C1 segment of cervical spinal cord (tissue), 14 donors: ENCODE measurements at regions not wholly inside any gene's neighbourhood (a gene's known extent, or its start where the extent isn't known, plus 50 kb on each side); places are given as distances from the start of the nearest gene placed in this dataset.

Source experiments
- DNase-seq, 14 donors: peaks; one replicate each; lab custom pipeline; 2025; lab: John Stamatoyannopoulos, UW

GRCh38 chr6:165722022-165722421 lies 59.0 kb upstream of the PDE10A start:
- DNase-seq = no peak

- no peak for DNase-seq
These were observed 58.3 kb upstream of the PDE10A start for GRCh38 chr6:165721356-165721755.

GRCh38 chr6:165718491-165718891 lies 55.5 kb upstream of the PDE10A start:
- DNase-seq = no peak

GRCh38 chr6:165717732-165718465 lies 54.9 kb upstream of the PDE10A start:
- no peak for DNase-seq

GRCh38 chr6:165716886-165717285 lies 53.8 kb upstream of the PDE10A start:
- no peak for DNase-seq

- no peak for DNase-seq
These were observed 52.4 kb upstream of the PDE10A start for GRCh38 chr6:165715428-165715827.

- DNase-seq = no peak
These were observed 51.9 kb upstream of the PDE10A start for GRCh38 chr6:165714907-165715306.

GRCh38 chr6:165713845-165714466 lies 50.9 kb upstream of the PDE10A start:
- no peak for DNase-seq
